PFSK-1 (cell line): ENCODE measurements at regions not wholly inside any gene's neighbourhood (a gene's known extent, or its start where the extent isn't known, plus 50 kb on each side); places are given as distances from the start of the nearest gene placed in this dataset.

Source experiments
- FOXP2 ChIP-seq: optimal IDR thresholded peaks from 2 replicates; pipeline ENCODE3; 2011; ENCODE audit warnings: borderline replicate concordance, control low read depth, inconsistent platforms; ENCODE audit not compliant: insufficient read depth; ENCODE audit errors: extremely low read length, extremely low read depth
- POLR2AphosphoS5 ChIP-seq: IDR thresholded peaks from 2 replicates; pipeline ENCODE4 v1.6.1; 2012; ENCODE audit warnings: low read depth, mild to moderate bottlenecking, control low read depth, low read length, moderate library complexity
- SIN3A ChIP-seq: IDR thresholded peaks from 2 replicates; pipeline ENCODE4 v1.6.1; 2012; ENCODE audit warnings: mild to moderate bottlenecking, low read length, moderate library complexity, borderline replicate concordance; ENCODE audit not compliant: insufficient read depth
- TAF1 ChIP-seq: IDR thresholded peaks from 2 replicates; pipeline ENCODE4 v1.6.1; 2012; ENCODE audit warnings: low read length, control low read depth, borderline replicate concordance; ENCODE audit not compliant: insufficient read depth
- TF ChIP-seq, protein P1 (sequence below), 2 experiments: IDR thresholded peaks; 2 replicates each; pipeline versions ENCODE4 v1.6.1 to v1.8.0; 2011 to 2012; ENCODE audit warnings: low read depth in 2 of 2, low read length in 2 of 2, control low read depth in 1 of 2, inconsistent platforms in 1 of 2, mild to moderate bottlenecking in 1 of 2, moderate library complexity in 1 of 2; ENCODE audit not compliant: insufficient read depth in 1 of 2

DNA sequence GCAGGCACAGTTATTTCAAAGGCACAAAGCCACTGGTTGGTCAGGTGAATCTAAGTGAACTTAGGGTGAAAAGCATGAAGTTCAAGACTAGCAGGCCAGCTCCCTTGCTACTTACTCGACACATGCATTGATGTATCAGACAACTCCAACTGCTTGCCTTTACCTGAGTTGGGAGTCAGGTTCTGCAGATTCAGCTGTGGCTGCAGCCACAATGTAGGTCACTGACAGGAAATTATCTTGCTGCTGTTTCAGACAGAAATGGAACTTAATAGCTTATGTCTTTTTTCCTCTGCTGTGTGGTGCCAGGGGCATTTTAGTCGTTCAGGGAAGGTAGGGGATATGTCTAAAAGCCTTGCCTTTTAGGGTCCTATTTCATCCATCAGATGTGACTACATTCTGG, 125.6 kb upstream of the RPH3A start:
- TF ChIP-seq POLR2AphosphoS5, result no peak

DNA sequence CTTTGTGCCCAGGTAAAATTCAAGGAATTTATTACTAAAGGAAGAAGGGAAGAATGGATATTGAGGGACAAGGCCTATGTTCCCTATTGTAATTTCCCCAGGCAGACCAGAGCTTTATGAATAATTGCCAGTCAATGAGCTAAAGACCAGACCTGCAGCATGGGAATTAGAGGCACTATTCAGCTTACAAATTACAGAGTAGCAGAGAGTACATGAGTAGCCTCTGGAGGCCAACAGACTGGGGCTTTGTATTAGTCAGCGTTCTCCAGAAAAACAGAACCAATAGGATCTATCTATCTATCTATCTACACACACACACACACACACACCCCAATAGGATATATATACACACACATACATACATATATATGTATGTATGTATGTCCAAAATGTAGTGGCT, 120.0 kb upstream of the RPH3A start:
- TF ChIP-seq POLR2AphosphoS5 (no peak), TAF1 (no peak), SIN3A (no peak), FOXP2 (no peak)
- TF ChIP-seq, protein P1, sequence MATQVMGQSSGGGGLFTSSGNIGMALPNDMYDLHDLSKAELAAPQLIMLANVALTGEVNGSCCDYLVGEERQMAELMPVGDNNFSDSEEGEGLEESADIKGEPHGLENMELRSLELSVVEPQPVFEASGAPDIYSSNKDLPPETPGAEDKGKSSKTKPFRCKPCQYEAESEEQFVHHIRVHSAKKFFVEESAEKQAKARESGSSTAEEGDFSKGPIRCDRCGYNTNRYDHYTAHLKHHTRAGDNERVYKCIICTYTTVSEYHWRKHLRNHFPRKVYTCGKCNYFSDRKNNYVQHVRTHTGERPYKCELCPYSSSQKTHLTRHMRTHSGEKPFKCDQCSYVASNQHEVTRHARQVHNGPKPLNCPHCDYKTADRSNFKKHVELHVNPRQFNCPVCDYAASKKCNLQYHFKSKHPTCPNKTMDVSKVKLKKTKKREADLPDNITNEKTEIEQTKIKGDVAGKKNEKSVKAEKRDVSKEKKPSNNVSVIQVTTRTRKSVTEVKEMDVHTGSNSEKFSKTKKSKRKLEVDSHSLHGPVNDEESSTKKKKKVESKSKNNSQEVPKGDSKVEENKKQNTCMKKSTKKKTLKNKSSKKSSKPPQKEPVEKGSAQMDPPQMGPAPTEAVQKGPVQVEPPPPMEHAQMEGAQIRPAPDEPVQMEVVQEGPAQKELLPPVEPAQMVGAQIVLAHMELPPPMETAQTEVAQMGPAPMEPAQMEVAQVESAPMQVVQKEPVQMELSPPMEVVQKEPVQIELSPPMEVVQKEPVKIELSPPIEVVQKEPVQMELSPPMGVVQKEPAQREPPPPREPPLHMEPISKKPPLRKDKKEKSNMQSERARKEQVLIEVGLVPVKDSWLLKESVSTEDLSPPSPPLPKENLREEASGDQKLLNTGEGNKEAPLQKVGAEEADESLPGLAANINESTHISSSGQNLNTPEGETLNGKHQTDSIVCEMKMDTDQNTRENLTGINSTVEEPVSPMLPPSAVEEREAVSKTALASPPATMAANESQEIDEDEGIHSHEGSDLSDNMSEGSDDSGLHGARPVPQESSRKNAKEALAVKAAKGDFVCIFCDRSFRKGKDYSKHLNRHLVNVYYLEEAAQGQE (IDR thresholded peaks at IDR 0.05; ENCODE audit: insufficient read depth in 1 of 2, low read depth in 2 of 2, low read length in 2 of 2), result no peak

DNA sequence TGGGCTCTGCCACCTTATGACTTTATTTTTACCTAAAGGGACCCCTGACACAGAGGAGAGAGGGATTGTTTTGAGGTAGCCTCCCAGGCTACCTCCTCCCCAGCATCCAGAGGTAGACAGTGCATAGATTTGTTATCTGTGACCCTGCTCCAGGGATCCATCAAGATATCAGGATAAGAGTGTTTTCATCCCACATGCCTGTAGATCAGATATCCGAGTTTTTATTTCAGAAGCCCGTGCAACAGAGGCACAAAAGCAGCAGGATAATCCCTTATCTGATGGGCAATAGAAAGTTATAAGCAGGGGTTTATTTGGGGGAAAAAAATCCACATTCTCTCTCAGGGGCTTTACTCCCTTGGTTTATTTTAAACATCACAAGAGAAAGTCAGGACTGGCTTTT, 117.0 kb upstream of the RPH3A start:
- TF ChIP-seq, protein P1 (IDR thresholded peaks at IDR 0.05; ENCODE audit: insufficient read depth in 1 of 2, low read depth in 2 of 2, low read length in 2 of 2), result no peak
- TF ChIP-seq POLR2AphosphoS5 (no peak), SIN3A (no peak), FOXP2 (no peak), TAF1 (no peak)

DNA sequence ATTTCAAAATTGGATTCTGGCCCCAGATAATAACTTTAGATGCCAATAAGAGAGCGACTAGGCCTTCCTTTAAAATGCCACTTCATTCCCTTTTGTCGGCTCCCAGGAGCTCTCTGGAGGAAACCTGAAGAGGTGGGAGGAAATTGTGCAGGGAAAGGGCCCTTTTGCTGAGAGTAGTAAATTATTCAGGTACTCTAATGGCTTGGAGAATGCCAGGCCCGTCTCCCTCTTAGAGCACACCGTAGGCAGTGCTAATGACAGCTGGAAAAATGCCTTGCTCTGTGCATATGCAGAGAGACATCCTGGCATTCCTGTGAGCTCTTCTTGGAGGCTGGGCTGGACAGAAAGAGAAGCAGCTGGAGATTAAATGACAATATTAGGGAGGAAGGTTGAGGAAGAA, 115.0 kb upstream of the RPH3A start:
- TF ChIP-seq SIN3A (no peak), POLR2AphosphoS5 (no peak), FOXP2 (no peak), TAF1 (no peak)
- TF ChIP-seq, protein P1 (IDR thresholded peaks at IDR 0.05; ENCODE audit: insufficient read depth in 1 of 2, low read depth in 2 of 2, low read length in 2 of 2), result no peak

DNA sequence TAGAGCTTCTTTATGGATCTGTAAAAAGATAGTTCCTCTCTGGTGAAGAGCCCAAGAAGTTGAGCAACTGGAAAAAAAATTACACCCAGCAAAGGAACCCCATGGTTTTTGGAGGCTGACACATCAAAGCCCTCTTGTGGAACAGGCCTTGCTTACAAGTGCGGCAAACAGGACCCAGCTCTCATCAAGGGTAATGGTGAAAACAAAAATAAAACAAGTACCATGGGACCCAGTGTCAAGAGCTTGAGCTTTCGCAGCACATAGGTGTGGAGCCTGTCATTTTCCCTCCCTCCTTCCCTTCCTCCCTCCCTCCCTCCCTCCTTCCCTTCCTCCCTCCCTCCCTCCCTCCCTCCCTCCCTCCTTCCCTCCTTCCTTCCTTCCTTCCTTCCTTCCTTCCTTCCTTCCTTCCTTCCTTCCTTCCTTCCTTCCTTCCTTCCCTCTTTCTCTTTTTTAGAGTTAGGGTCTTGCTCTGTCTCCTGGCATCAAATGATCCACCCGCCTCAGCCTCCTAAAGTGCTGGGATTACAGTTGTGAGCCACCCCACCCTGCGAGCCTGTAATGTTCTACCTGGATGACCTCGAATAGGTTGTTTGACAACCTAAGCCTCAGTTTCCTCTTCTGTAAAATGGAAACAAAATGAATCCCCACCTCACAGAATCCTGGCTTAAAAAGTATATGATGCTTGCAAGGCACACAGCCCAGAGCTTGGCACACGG, 114.3 kb upstream of the RPH3A start:
- TF ChIP-seq SIN3A, result no peak
- TF ChIP-seq POLR2AphosphoS5, result no peak
- no peak for TF ChIP-seq FOXP2

DNA sequence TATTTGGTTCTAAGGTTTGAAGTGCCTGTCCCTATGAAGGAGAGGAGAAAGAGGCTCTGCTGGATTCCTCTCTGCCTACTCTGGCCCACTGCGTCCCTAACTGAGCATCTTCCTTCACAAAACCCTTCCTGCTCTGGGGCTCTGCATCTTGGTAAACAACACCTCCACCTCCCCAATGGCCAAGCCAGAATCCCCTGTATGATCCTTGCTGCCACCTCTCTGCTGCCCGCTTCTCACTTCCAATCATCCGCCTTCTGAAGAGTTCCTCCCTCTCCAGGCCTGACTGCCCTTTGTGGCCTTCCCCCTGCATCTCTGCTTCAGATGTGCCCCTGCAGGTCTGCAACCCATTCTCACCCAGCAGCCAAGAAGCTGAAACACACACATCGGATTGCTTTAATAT, 110.6 kb upstream of the RPH3A start:
- TF ChIP-seq POLR2AphosphoS5 (no peak), TAF1 (no peak), SIN3A (no peak), FOXP2 (no peak)
- TF ChIP-seq, protein P1 (IDR thresholded peaks at IDR 0.05; ENCODE audit: insufficient read depth in 1 of 2, low read depth in 2 of 2, low read length in 2 of 2), result no peak
